ENCODE measurements at regions not wholly inside any gene's neighbourhood (a gene's known extent, or its start where the extent isn't known, plus 50 kb on each side); places are given as distances from the start of the nearest gene placed in this dataset.

DNA sequence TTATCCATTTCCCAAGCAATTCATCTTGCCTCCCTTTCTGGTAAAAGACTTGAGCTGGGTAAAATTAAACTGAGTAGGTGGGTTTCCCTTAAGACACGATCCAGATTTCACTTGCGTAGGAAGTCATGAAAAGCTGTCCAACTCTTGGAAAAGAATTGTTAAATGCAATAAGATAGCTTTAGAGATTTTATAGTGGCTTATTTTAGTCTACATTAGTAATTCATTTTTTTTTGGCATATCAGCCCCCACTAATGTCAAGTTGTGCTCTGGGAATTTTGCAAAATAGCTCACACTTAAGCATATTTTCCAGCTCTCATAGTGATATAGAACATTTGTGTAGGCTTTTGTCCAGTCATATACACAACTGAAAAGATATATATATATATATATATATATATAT, 344.7 kb upstream of the FIGN start:
- H3K9me3 ChIP-seq (ENCODE audit: control insufficient read depth, low read length) = no peaks in the 10 kb centered on the region
- DNase-seq = no peak
- Mint-ChIP-seq H3K36me3 (ENCODE audit: low read depth) (no peaks in the 10 kb centered on the region), H3K27me3 (ENCODE audit: insufficient read depth) (no peaks in the 10 kb centered on the region), H3K4me3 (no peak overlapping the region), H3K4me1 (no peaks in the 10 kb centered on the region), H3K9me3 (no peaks in the 10 kb centered on the region), H3K27ac (no peak overlapping the region)
- H3K4me3 ChIP-seq (ENCODE audit: low read length) = no peak overlapping the region
- no peak overlapping the region for H3K9ac ChIP-seq (ENCODE audit: extremely low read depth, low read length, poor library complexity, severe bottlenecking)
- H3K36me3 ChIP-seq (ENCODE audit: control insufficient read depth, insufficient read depth, low read length) = no peaks in the 10 kb centered on the region
- TF ChIP-seq, protein P1, sequence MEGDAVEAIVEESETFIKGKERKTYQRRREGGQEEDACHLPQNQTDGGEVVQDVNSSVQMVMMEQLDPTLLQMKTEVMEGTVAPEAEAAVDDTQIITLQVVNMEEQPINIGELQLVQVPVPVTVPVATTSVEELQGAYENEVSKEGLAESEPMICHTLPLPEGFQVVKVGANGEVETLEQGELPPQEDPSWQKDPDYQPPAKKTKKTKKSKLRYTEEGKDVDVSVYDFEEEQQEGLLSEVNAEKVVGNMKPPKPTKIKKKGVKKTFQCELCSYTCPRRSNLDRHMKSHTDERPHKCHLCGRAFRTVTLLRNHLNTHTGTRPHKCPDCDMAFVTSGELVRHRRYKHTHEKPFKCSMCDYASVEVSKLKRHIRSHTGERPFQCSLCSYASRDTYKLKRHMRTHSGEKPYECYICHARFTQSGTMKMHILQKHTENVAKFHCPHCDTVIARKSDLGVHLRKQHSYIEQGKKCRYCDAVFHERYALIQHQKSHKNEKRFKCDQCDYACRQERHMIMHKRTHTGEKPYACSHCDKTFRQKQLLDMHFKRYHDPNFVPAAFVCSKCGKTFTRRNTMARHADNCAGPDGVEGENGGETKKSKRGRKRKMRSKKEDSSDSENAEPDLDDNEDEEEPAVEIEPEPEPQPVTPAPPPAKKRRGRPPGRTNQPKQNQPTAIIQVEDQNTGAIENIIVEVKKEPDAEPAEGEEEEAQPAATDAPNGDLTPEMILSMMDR (conservative IDR thresholded peaks at IDR 0.05) = no peak
- no peaks in the 10 kb centered on the region for H3K27me3 ChIP-seq (ENCODE audit: control insufficient read depth, insufficient read depth, low read length, poor library complexity, severe bottlenecking)
- H3K27ac ChIP-seq (ENCODE audit: low read depth, low read length) = no peak overlapping the region
- no peaks in the 10 kb centered on the region for H3K4me1 ChIP-seq (ENCODE audit: control insufficient read depth, insufficient read depth, low read length)
- 93% methylated on average over 2 of the region's 2 CpGs; no CpG with 5 or more reads in 1 of the 2 experiments for WGBS, 2 experiments (ENCODE audit: insufficient coverage in 1 of 2, insufficient read length in 1 of 2)

DNA sequence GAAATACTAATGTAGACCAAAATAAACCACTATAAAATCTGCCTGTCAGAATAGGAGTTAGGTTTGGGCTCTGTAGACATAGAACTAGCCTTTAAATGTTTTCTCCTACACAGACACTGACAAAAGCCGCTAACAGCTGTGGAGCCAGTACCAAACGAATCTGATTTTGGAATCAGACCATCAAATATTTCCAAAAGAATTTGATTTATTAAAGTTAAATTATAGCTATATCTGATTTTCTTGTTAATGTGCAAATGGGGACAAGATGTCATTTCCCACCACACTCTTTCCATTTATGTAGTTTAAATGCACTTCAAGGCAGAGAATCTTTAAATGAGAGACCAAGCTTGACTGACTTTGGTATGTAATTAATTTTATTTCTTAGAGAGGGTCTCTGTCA, 343.4 kb upstream of the FIGN start:
- Histone ChIP-seq H3K4me1 (ENCODE audit: control insufficient read depth, insufficient read depth, low read length) (no peaks in the 10 kb centered on the region), H3K36me3 (ENCODE audit: control insufficient read depth, insufficient read depth, low read length) (no peaks in the 10 kb centered on the region), H3K27ac (ENCODE audit: low read depth, low read length) (no peak overlapping the region), H3K27me3 (ENCODE audit: control insufficient read depth, insufficient read depth, low read length, poor library complexity, severe bottlenecking) (no peaks in the 10 kb centered on the region), H3K4me3 (ENCODE audit: low read length) (no peak overlapping the region), H3K9ac (ENCODE audit: extremely low read depth, low read length, poor library complexity, severe bottlenecking) (no peak overlapping the region), H3K9me3 (ENCODE audit: control insufficient read depth, low read length) (no peaks in the 10 kb centered on the region)
- H3K9me3 Mint-ChIP-seq = no peaks in the 10 kb centered on the region
- H3K4me3 Mint-ChIP-seq = no peak overlapping the region
- H3K36me3 Mint-ChIP-seq (ENCODE audit: low read depth) = no peaks in the 10 kb centered on the region
- H3K27me3 Mint-ChIP-seq (ENCODE audit: insufficient read depth) = no peaks in the 10 kb centered on the region
- WGBS, 2 experiments (ENCODE audit: insufficient coverage in 1 of 2, insufficient read length in 1 of 2) = no CpG with 5 or more reads among the region's 2 CpGs
- no peak for DNase-seq
- no peaks in the 10 kb centered on the region for H3K4me1 Mint-ChIP-seq
- H3K27ac Mint-ChIP-seq = no peak overlapping the region
- TF ChIP-seq, protein P1 (conservative IDR thresholded peaks at IDR 0.05) = no peak

DNA sequence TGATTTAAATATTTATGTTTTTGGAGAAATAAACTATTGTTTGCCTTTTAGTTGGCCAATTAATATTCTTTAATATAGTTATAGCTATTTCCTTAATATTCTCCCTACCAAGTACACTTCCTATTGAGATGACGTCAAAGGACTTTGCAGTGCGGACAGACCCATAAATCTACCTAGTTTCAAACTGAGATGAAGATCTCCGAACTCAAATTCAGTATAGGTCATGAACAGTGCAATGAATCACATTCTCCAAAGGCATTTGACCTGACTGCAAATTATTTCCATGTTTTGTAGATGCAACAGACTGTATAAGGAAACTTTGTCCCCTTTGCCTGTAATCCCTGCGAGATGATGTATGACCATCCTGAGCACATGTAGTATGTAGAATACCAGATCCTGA, 342.6 kb upstream of the FIGN start:
- H3K9me3 Mint-ChIP-seq = no peaks in the 10 kb centered on the region
- no peaks in the 10 kb centered on the region for H3K36me3 Mint-ChIP-seq (ENCODE audit: low read depth)
- TF ChIP-seq, protein P1 (conservative IDR thresholded peaks at IDR 0.05) = no peak
- no peak overlapping the region for H3K27ac Mint-ChIP-seq
- Histone ChIP-seq H3K36me3 (ENCODE audit: control insufficient read depth, insufficient read depth, low read length) (no peaks in the 10 kb centered on the region), H3K4me1 (ENCODE audit: control insufficient read depth, insufficient read depth, low read length) (no peaks in the 10 kb centered on the region), H3K9me3 (ENCODE audit: control insufficient read depth, low read length) (no peaks in the 10 kb centered on the region), H3K27me3 (ENCODE audit: control insufficient read depth, insufficient read depth, low read length, poor library complexity, severe bottlenecking) (no peaks in the 10 kb centered on the region), H3K4me3 (ENCODE audit: low read length) (no peak overlapping the region), H3K9ac (ENCODE audit: extremely low read depth, low read length, poor library complexity, severe bottlenecking) (no peak overlapping the region), H3K27ac (ENCODE audit: low read depth, low read length) (no peak overlapping the region)
- H3K27me3 Mint-ChIP-seq (ENCODE audit: insufficient read depth) = no peaks in the 10 kb centered on the region
- DNase-seq = no peak
- H3K4me1 Mint-ChIP-seq = no peaks in the 10 kb centered on the region
- 90 to 96% methylated on average over 4 of the region's 4 CpGs for WGBS, 2 experiments (ENCODE audit: insufficient coverage in 1 of 2, insufficient read length in 1 of 2)
- H3K4me3 Mint-ChIP-seq = no peak overlapping the region

Data from endodermal cell (in vitro differentiated cells).